ENCODE measurements at regions not wholly inside any gene's neighbourhood (a gene's known extent, or its start where the extent isn't known, plus 50 kb on each side); places are given as distances from the start of the nearest gene placed in this dataset.

DNA sequence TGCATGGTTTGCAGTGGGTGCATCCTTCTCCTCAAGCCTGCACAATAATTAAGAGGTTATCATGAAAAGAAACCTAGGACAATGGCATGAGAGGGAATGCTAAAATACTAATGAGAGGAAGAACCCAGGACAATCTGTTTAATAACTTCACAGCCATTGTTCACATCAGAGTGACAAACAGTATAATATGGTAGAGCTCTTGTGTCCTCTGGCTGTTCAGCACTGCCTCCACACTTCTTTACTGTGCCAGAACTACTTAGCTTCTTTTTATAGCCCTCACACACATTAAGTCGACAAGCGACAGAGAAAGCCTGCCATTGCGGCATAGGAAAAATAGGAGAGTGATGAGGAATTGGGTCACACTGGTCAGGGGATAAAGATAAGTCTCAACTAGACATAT, 65.0 kb upstream of the MEIS2 start:
- no peak for DNase-seq (ENCODE audit: low read depth)
- no peaks in the 10 kb centered on the region for H3K36me3 ChIP-seq (ENCODE audit: control insufficient read depth, insufficient read depth, low read length)
- no peak overlapping the region for H3K4me3 ChIP-seq (ENCODE audit: low read depth, low read length)
- TF ChIP-seq CTCF (IDR thresholded peaks at IDR 0.05; ENCODE audit: insufficient read depth, low read length, poor library complexity, severe bottlenecking) = no peak
- no peaks in the 10 kb centered on the region for H3K27me3 ChIP-seq (ENCODE audit: control insufficient read depth, insufficient read depth, low read length)

GRCh38 chr15:37166402-37166801, 66.1 kb upstream of the MEIS2 start:
- Histone ChIP-seq H3K27me3 (ENCODE audit: control insufficient read depth, insufficient read depth, low read length) (no peaks in the 10 kb centered on the region), H3K4me3 (ENCODE audit: low read depth, low read length) (no peak overlapping the region), H3K36me3 (ENCODE audit: control insufficient read depth, insufficient read depth, low read length) (no peaks in the 10 kb centered on the region)
- TF ChIP-seq CTCF (IDR thresholded peaks at IDR 0.05; ENCODE audit: insufficient read depth, low read length, poor library complexity, severe bottlenecking) = no peak
- DNase-seq (ENCODE audit: low read depth) = no peak

GRCh38 chr15:37181339-37181738, 81.0 kb upstream of the MEIS2 start:
- H3K27me3 ChIP-seq (ENCODE audit: control insufficient read depth, insufficient read depth, low read length) = no peaks in the 10 kb centered on the region
- DNase-seq (ENCODE audit: low read depth) = no peak
- H3K4me3 ChIP-seq (ENCODE audit: low read depth, low read length) = no peak overlapping the region
- no peaks in the 10 kb centered on the region for H3K36me3 ChIP-seq (ENCODE audit: control insufficient read depth, insufficient read depth, low read length)
- TF ChIP-seq CTCF (IDR thresholded peaks at IDR 0.05; ENCODE audit: insufficient read depth, low read length, poor library complexity, severe bottlenecking) = no peak

GRCh38 chr15:37199545-37199944, 99.2 kb upstream of the MEIS2 start:
- H3K36me3 ChIP-seq (ENCODE audit: control insufficient read depth, insufficient read depth, low read length) = no peaks in the 10 kb centered on the region
- no peak for TF ChIP-seq CTCF (IDR thresholded peaks at IDR 0.05; ENCODE audit: insufficient read depth, low read length, poor library complexity, severe bottlenecking)
- no peak for DNase-seq (ENCODE audit: low read depth)
- no peaks in the 10 kb centered on the region for H3K27me3 ChIP-seq (ENCODE audit: control insufficient read depth, insufficient read depth, low read length)
- no peak overlapping the region for H3K4me3 ChIP-seq (ENCODE audit: low read depth, low read length)

GRCh38 chr15:37203050-37203449, 102.7 kb upstream of the MEIS2 start:
- no peak for TF ChIP-seq CTCF (IDR thresholded peaks at IDR 0.05; ENCODE audit: insufficient read depth, low read length, poor library complexity, severe bottlenecking)
- no peak overlapping the region for H3K4me3 ChIP-seq (ENCODE audit: low read depth, low read length)
- H3K27me3 ChIP-seq (ENCODE audit: control insufficient read depth, insufficient read depth, low read length) = no peaks in the 10 kb centered on the region
- no peak for DNase-seq (ENCODE audit: low read depth)
- H3K36me3 ChIP-seq (ENCODE audit: control insufficient read depth, insufficient read depth, low read length) = no peaks in the 10 kb centered on the region

GRCh38 chr15:37204692-37205091, 104.3 kb upstream of the MEIS2 start:
- TF ChIP-seq CTCF (IDR thresholded peaks at IDR 0.05; ENCODE audit: insufficient read depth, low read length, poor library complexity, severe bottlenecking) = no peak
- Histone ChIP-seq H3K27me3 (ENCODE audit: control insufficient read depth, insufficient read depth, low read length) (no peaks in the 10 kb centered on the region), H3K36me3 (ENCODE audit: control insufficient read depth, insufficient read depth, low read length) (no peaks in the 10 kb centered on the region), H3K4me3 (ENCODE audit: low read depth, low read length) (no peak overlapping the region)
- no peak for DNase-seq (ENCODE audit: low read depth)

Data from kidney epithelial cell (primary cell).